HG03565 (cell line): ENCODE measurements at regions not wholly inside any gene's neighbourhood (a gene's known extent, or its start where the extent isn't known, plus 50 kb on each side); places are given as distances from the start of the nearest gene placed in this dataset.
A peak's percentile ranks its signal among the peaks of the same experiment; 100 is the strongest.
"Not testable (repeated sequence)": the region's sequence is repeated elsewhere in the genome, so short reads cannot be mapped to it uniquely, and the experiment has no call there.

Experiments
- ATAC-seq: cut with Tn5 transposase; IDR thresholded peaks from one replicate; pipeline ENCODE4 v1.9.1; 2021; ENCODE audit warnings: mild to moderate bottlenecking, moderate library complexity; ENCODE audit not compliant: unreplicated experiment

- peak; percentile 63 for ATAC-seq
Measured at GRCh38 chr15:30470601-30471365, 56.7 kb upstream of the GOLGA8R start.

- not testable (repeated sequence) for ATAC-seq
Measured at GRCh38 chr15:30471366-30471749, 57.3 kb upstream of the GOLGA8R start.

- not testable (repeated sequence) for ATAC-seq
Measured at GRCh38 chr15:30471817-30472551, 57.9 kb upstream of the GOLGA8R start.

- ATAC-seq, result not testable (repeated sequence)
Measured at GRCh38 chr15:30484887-30485286, 67.0 kb upstream of the GOLGA8Q start.

- ATAC-seq, result not testable (repeated sequence)
Measured at GRCh38 chr15:30489237-30489636, 62.6 kb upstream of the GOLGA8Q start.

- not testable (repeated sequence) for ATAC-seq
Measured at GRCh38 chr15:30490334-30490733, 61.5 kb upstream of the GOLGA8Q start.

GRCh38 chr15:30493947-30494346 is 57.9 kb upstream of the GOLGA8Q start:
- not testable (repeated sequence) for ATAC-seq

GRCh38 chr15:30497275-30497674 is 54.6 kb upstream of the GOLGA8Q start:
- ATAC-seq, result not testable (repeated sequence)

- not testable (repeated sequence) for ATAC-seq
Measured at GRCh38 chr15:30499233-30499632, 52.6 kb upstream of the GOLGA8Q start.

- ATAC-seq, result not testable (repeated sequence)
Measured at GRCh38 chr15:30500511-30500910, 51.3 kb upstream of the GOLGA8Q start.
